MCF 10A (cell line): ENCODE measurements at regions not wholly inside any gene's neighbourhood (a gene's known extent, or its start where the extent isn't known, plus 50 kb on each side); places are given as distances from the start of the nearest gene placed in this dataset.

Experiments used
- BruUV-seq: library from RNA; stranded (reverse); fragments of 400-500 nt; replicated peaks from 2 replicates; lab custom pipeline; 2021; lab: Mats Ljungman, UMichigan
- CTCF ChIA-PET: fragments of 300-600 bp; sonication (Branson Sonifier 250); formaldehyde crosslinking; extraction: SDS; loops from one replicate; lab custom pipeline; 2021; ENCODE audit warnings: antibody characterized with exemption, inconsistent platforms; lab: Yijun Ruan, JAX
- POLR2A ChIA-PET: fragments of 300-600, 350-650 bp; sonication (Branson Sonifier 250); formaldehyde crosslinking; extraction: SDS; loops from one replicate; lab custom pipeline; 2020; ENCODE audit warnings: antibody characterized with exemption, inconsistent platforms; lab: Yijun Ruan, JAX
- DNase-seq: peaks from one replicate; pipeline ENCODE4 v3.0.0-alpha.2; 2018; ENCODE audit not compliant: unreplicated experiment
- H3K27ac Mint-ChIP-seq: one replicate; pipeline ENCODE4 v1.8.0; 2022; ENCODE audit warnings: mild to moderate bottlenecking, low read depth, mixed read lengths; ENCODE audit not compliant: unreplicated experiment
- H3K27me3 Mint-ChIP-seq: one replicate; pipeline ENCODE4 v1.8.0; 2022; ENCODE audit warnings: mixed read lengths; ENCODE audit not compliant: insufficient read depth, unreplicated experiment
- H3K36me3 Mint-ChIP-seq: one replicate; pipeline ENCODE4 v1.8.0; 2022; ENCODE audit warnings: mild to moderate bottlenecking, moderate library complexity, mixed read lengths; ENCODE audit not compliant: insufficient read depth, unreplicated experiment
- H3K4me1 Mint-ChIP-seq: one replicate; pipeline ENCODE4 v1.8.0; 2022; ENCODE audit warnings: mixed read lengths; ENCODE audit not compliant: insufficient read depth, unreplicated experiment
- H3K4me3 Mint-ChIP-seq: one replicate; pipeline ENCODE4 v1.8.0; 2022; ENCODE audit warnings: mild to moderate bottlenecking, moderate library complexity, mixed read lengths; ENCODE audit not compliant: unreplicated experiment
- H3K9me3 Mint-ChIP-seq: one replicate; pipeline ENCODE4 v1.8.0; 2022; ENCODE audit warnings: mixed read lengths; ENCODE audit not compliant: unreplicated experiment
- intact Hi-C: fragments of 100-400 bp; cut with micrococcal nuclease; formaldehyde crosslinking; loops from 2 replicates; pipeline ENCODE4 v1.14.1; 2022
- TF ChIP-seq, protein P1 (sequence below): fragments of 200-600 bp; IDR thresholded peaks from one replicate; pipeline ENCODE4 v1.8.0; 2022; ENCODE audit warnings: antibody characterized with exemption, mild to moderate bottlenecking; ENCODE audit not compliant: unreplicated experiment

DNA sequence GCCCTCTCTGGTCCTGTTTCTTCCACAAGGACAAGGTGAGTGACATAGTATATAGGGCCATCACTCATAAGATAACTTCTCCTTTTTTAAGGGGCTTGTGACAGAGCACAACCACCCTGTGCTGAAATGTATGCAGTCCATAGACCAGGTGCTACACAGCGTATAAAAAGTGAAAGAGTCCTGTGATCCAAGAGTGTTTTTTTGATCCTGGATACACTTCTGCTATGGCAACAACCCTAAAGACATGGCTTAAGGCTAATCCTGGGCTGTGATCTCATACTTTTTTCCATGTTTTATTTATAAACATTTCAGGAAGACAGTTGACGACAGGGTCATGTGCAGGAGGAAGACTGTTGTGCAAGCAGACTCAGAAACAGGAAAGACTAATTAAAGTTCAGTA lies 400.5 kb upstream of the TCF4 start:
- peak; percentile 5 for DNase-seq
- POLR2A ChIA-PET = no interaction called here
- intact Hi-C loops = no loop called here

DNA sequence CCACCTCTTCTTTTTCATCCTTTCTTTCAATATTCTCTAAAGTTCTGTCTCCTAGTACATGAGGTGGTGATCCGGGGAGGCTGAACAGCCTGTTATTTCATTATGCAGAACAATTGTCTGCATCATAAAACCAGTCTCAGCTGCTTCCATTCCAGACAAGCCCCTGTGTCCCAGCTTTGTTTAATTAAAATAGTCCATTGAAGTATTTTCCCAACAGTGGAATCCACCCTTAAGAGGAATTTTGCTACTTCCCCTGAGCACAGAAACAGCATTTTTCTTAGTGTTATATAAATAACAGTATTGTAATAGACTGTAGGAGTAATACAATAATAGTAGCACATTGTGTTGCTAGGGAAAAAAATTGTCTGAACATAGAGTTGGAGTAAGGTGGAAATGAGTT lies 395.4 kb upstream of the TCF4 start:
- H3K27me3 Mint-ChIP-seq = no peaks in the 10 kb centered on the region
- TF ChIP-seq, protein P1, sequence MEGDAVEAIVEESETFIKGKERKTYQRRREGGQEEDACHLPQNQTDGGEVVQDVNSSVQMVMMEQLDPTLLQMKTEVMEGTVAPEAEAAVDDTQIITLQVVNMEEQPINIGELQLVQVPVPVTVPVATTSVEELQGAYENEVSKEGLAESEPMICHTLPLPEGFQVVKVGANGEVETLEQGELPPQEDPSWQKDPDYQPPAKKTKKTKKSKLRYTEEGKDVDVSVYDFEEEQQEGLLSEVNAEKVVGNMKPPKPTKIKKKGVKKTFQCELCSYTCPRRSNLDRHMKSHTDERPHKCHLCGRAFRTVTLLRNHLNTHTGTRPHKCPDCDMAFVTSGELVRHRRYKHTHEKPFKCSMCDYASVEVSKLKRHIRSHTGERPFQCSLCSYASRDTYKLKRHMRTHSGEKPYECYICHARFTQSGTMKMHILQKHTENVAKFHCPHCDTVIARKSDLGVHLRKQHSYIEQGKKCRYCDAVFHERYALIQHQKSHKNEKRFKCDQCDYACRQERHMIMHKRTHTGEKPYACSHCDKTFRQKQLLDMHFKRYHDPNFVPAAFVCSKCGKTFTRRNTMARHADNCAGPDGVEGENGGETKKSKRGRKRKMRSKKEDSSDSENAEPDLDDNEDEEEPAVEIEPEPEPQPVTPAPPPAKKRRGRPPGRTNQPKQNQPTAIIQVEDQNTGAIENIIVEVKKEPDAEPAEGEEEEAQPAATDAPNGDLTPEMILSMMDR = no peak
- H3K36me3 Mint-ChIP-seq = no peaks in the 10 kb centered on the region
- intact Hi-C loops = no loop called here
- H3K9me3 Mint-ChIP-seq = peaks cover 6% of the 10 kb centered on the region
- no TSS peak for BruUV-seq
- H3K4me1 Mint-ChIP-seq = no peaks in the 10 kb centered on the region
- ChIA-PET CTCF (no interaction called here), POLR2A (no interaction called here)
- no peak for DNase-seq
- no peak overlapping the region for H3K27ac Mint-ChIP-seq
- H3K4me3 Mint-ChIP-seq = no peak overlapping the region

More for the DNA sequence above, 400.5 kb upstream of the TCF4 start:
- TF ChIP-seq, protein P1 = no peak
- no peaks in the 10 kb centered on the region for H3K36me3 Mint-ChIP-seq
- no peak overlapping the region for H3K4me3 Mint-ChIP-seq
- no TSS peak for BruUV-seq
- CTCF ChIA-PET = no interaction called here
- H3K27me3 Mint-ChIP-seq = no peaks in the 10 kb centered on the region
- peaks cover 6% of the 10 kb centered on the region for H3K9me3 Mint-ChIP-seq
- H3K27ac Mint-ChIP-seq = no peak overlapping the region
- H3K4me1 Mint-ChIP-seq = no peaks in the 10 kb centered on the region

DNA sequence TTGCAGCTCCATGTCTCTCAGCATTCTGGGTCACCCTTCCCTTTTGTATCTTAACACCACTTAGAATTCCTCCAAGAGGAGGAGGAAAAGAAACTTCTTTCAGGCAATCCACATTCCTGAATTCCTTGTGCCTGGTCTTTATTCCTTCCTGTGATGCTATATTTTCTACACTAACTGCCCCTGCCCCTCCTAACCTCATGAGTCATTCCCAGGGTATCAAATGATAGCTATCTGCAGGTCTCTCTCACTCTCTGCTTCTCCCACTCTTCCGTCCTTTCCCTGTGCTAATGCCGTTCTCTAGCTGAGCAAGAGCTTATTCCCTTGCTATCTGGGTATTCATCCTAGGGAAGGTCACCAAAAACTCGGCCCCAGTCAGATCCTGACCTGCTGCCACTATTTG lies 395.0 kb upstream of the TCF4 start:
- POLR2A ChIA-PET = no interaction called here
- TF ChIP-seq, protein P1 = no peak
- no peak overlapping the region for H3K4me3 Mint-ChIP-seq
- no peaks in the 10 kb centered on the region for H3K27me3 Mint-ChIP-seq
- BruUV-seq = no TSS peak
- no peak for DNase-seq
- peaks cover 6% of the 10 kb centered on the region for H3K9me3 Mint-ChIP-seq
- intact Hi-C loops = no loop called here
- CTCF ChIA-PET = no interaction called here
- H3K4me1 Mint-ChIP-seq = no peaks in the 10 kb centered on the region
- no peaks in the 10 kb centered on the region for H3K36me3 Mint-ChIP-seq
- H3K27ac Mint-ChIP-seq = no peak overlapping the region

DNA sequence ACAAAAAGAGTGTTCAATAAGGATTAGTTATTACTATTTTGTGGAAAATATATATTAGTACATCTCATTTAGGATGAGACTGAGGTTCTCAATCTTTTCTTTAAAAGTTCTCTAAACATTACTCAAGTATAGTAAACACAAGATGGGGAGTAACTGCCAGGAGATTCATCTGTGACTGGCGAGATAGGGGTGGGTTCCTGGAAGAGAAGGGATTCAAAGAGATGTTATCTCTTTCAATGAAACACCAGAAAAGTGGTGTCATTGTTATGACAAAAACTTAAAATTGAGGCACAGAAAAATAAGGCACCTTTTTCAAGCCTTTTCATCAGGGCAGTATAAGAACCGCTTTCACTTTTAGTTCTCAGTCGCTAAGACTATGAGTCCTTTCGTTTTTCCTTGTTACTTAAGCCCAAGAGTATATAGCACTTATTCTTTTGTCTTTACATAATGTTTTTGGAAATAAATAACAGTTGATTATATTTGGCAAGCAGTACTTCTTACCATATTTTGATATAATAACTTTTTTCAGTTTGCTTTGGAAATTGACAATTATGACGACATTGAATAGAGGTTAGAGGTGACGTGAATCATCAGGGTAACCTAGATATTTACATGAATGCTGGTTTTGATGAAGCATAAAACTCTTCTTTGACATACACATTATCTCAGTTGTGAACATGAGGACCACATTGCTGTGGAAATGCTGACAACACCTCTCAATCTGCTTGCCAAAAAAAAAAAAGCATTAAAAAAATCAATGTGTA lies 393.9 kb upstream of the TCF4 start:
- no peak overlapping the region for H3K4me3 Mint-ChIP-seq
- H3K4me1 Mint-ChIP-seq = no peaks in the 10 kb centered on the region
- DNase-seq = no peak
- H3K9me3 Mint-ChIP-seq = peaks cover 6% of the 10 kb centered on the region
- TF ChIP-seq, protein P1 = no peak
- no peaks in the 10 kb centered on the region for H3K27me3 Mint-ChIP-seq
- no peak overlapping the region for H3K27ac Mint-ChIP-seq
- POLR2A ChIA-PET = no interaction called here
- no TSS peak for BruUV-seq
- no peaks in the 10 kb centered on the region for H3K36me3 Mint-ChIP-seq
- intact Hi-C loops = no loop called here
- CTCF ChIA-PET = no interaction called here
